ENCODE measurements at regions not wholly inside any gene's neighbourhood (a gene's known extent, or its start where the extent isn't known, plus 50 kb on each side); places are given as distances from the start of the nearest gene placed in this dataset.

GRCh38 chr17:63275971-63276745 is 169.9 kb downstream of the CYB561 start:
- H3K4me2 ChIP-seq (ENCODE audit: low read length), result peak overlapping the region; percentile 45
- BruUV-seq (replicated peaks), result no TSS peak
- no peak overlapping the region for H3K4me3 ChIP-seq (ENCODE audit: low read length)
- intact Hi-C loops (cut with micrococcal nuclease), result loop anchor here (1.0 to 5.0 kb wide), 6 partner anchors 17 to 194 kb away; no protein-coding TSS in a partner anchor
- POLR2A ChIA-PET (ENCODE audit: unreplicated experiment), result interaction anchor here (0.6 kb wide), 1 partner anchor 126 kb away, joined by 10 read pairs; no protein-coding TSS in a partner anchor
- no peaks in the 10 kb centered on the region for H3K79me2 ChIP-seq (ENCODE audit: low read length)
- no peak overlapping the region for H2AFZ ChIP-seq (ENCODE audit: low read length)
- H3K4me1 ChIP-seq (ENCODE audit: insufficient read depth, low read length), result peaks cover 72% of the 10 kb centered on the region
- peak overlapping the region; percentile 91 for H3K27ac ChIP-seq (ENCODE audit: low read length)
- TF ChIP-seq EZH2phosphoT487 (IDR thresholded peaks at IDR 0.05; ENCODE audit: borderline replicate concordance, low read length) (no peak), EZH2 (IDR thresholded peaks at IDR 0.05; ENCODE audit: low read length, unreplicated experiment) (no peak), CTCF (conservative IDR thresholded peaks at IDR 0.05; ENCODE audit: low read depth, low read length) (no peak)
- no peaks in the 10 kb centered on the region for H3K36me3 ChIP-seq (ENCODE audit: low read depth, low read length)
- no peaks in the 10 kb centered on the region for H3K27me3 ChIP-seq (ENCODE audit: low read length)
- no peaks in the 10 kb centered on the region for H3K9me3 ChIP-seq (ENCODE audit: low read length)
- H3K9me2 ChIP-seq (replicated peaks; ENCODE audit: low read length), result no peaks in the 10 kb centered on the region
- ATAC-seq (no peak), DNase-seq (no peak)
- H4K20me1 ChIP-seq (ENCODE audit: low read length), result no peaks in the 10 kb centered on the region
- CTCF ChIA-PET, result no interaction called here
- H3K9ac ChIP-seq (ENCODE audit: low read length), result peak overlapping the region; percentile 55
- peaks cover 3% of the 10 kb centered on the region for H3F3A ChIP-seq (ENCODE audit: low read length, unreplicated experiment)

- TF ChIP-seq EZH2phosphoT487 (IDR thresholded peaks at IDR 0.05; ENCODE audit: borderline replicate concordance, low read length) (no peak), CTCF (conservative IDR thresholded peaks at IDR 0.05; ENCODE audit: low read depth, low read length) (no peak), EZH2 (IDR thresholded peaks at IDR 0.05; ENCODE audit: low read length, unreplicated experiment) (no peak)
- intact Hi-C loops (cut with micrococcal nuclease), result loop anchor here (5.0 kb wide), 1 partner anchor 80 kb away; no protein-coding TSS in a partner anchor
- Histone ChIP-seq H3K4me1 (ENCODE audit: insufficient read depth, low read length) (peaks cover 72% of the 10 kb centered on the region), H3F3A (ENCODE audit: low read length, unreplicated experiment) (peaks cover 3% of the 10 kb centered on the region), H3K9me2 (replicated peaks; ENCODE audit: low read length) (no peaks in the 10 kb centered on the region), H3K4me2 (ENCODE audit: low read length) (peak overlapping the region; percentile 45), H2AFZ (ENCODE audit: low read length) (no peak overlapping the region), H3K27me3 (ENCODE audit: low read length) (no peaks in the 10 kb centered on the region), H3K36me3 (ENCODE audit: low read depth, low read length) (no peaks in the 10 kb centered on the region), H3K9ac (ENCODE audit: low read length) (peak overlapping the region; percentile 55), H3K79me2 (ENCODE audit: low read length) (no peaks in the 10 kb centered on the region), H3K27ac (ENCODE audit: low read length) (peak overlapping the region; percentile 91), H4K20me1 (ENCODE audit: low read length) (no peaks in the 10 kb centered on the region), H3K4me3 (ENCODE audit: low read length) (no peak overlapping the region), H3K9me3 (ENCODE audit: low read length) (no peaks in the 10 kb centered on the region)
- DNase-seq, result no peak
- ChIA-PET CTCF (no interaction called here), POLR2A (ENCODE audit: unreplicated experiment) (no interaction called here)
- no TSS peak for BruUV-seq (replicated peaks)
- ATAC-seq, result no peak
Observed at GRCh38 chr17:63276821-63277220, 169.3 kb downstream of the CYB561 start.

- TF ChIP-seq EZH2 (IDR thresholded peaks at IDR 0.05; ENCODE audit: low read length, unreplicated experiment) (no peak), CTCF (conservative IDR thresholded peaks at IDR 0.05; ENCODE audit: low read depth, low read length) (no peak), EZH2phosphoT487 (IDR thresholded peaks at IDR 0.05; ENCODE audit: borderline replicate concordance, low read length) (no peak)
- no peak overlapping the region for H3K9ac ChIP-seq (ENCODE audit: low read length)
Observed at GRCh38 chr17:63277629-63278028, 168.5 kb downstream of the CYB561 start.

More at GRCh38 chr17:63277629-63278028, 168.5 kb downstream of the CYB561 start:
- no TSS peak for BruUV-seq (replicated peaks)
- Histone ChIP-seq H3K4me2 (ENCODE audit: low read length) (no peak overlapping the region), H3K4me3 (ENCODE audit: low read length) (no peak overlapping the region), H3K27me3 (ENCODE audit: low read length) (no peaks in the 10 kb centered on the region), H3K79me2 (ENCODE audit: low read length) (no peaks in the 10 kb centered on the region), H3F3A (ENCODE audit: low read length, unreplicated experiment) (peaks cover 3% of the 10 kb centered on the region), H2AFZ (ENCODE audit: low read length) (no peak overlapping the region), H3K36me3 (ENCODE audit: low read depth, low read length) (no peaks in the 10 kb centered on the region), H3K9me2 (replicated peaks; ENCODE audit: low read length) (no peaks in the 10 kb centered on the region), H4K20me1 (ENCODE audit: low read length) (no peaks in the 10 kb centered on the region), H3K4me1 (ENCODE audit: insufficient read depth, low read length) (peaks cover 72% of the 10 kb centered on the region), H3K9me3 (ENCODE audit: low read length) (no peaks in the 10 kb centered on the region), H3K27ac (ENCODE audit: low read length) (0 out of 2 replicates have a peak overlapping the region, but pooled peaks have one; percentile 91)
- intact Hi-C loops (cut with micrococcal nuclease), result loop anchor here (5.0 kb wide), 1 partner anchor 80 kb away; no protein-coding TSS in a partner anchor
- DNase-seq (peak; percentile 45), ATAC-seq (no peak)
- POLR2A ChIA-PET (ENCODE audit: unreplicated experiment), result no interaction called here
- CTCF ChIA-PET, result no interaction called here

Data from PC-3 (cell line).